ENCODE measurements at regions not wholly inside any gene's neighbourhood (a gene's known extent, or its start where the extent isn't known, plus 50 kb on each side); places are given as distances from the start of the nearest gene placed in this dataset.

DNA sequence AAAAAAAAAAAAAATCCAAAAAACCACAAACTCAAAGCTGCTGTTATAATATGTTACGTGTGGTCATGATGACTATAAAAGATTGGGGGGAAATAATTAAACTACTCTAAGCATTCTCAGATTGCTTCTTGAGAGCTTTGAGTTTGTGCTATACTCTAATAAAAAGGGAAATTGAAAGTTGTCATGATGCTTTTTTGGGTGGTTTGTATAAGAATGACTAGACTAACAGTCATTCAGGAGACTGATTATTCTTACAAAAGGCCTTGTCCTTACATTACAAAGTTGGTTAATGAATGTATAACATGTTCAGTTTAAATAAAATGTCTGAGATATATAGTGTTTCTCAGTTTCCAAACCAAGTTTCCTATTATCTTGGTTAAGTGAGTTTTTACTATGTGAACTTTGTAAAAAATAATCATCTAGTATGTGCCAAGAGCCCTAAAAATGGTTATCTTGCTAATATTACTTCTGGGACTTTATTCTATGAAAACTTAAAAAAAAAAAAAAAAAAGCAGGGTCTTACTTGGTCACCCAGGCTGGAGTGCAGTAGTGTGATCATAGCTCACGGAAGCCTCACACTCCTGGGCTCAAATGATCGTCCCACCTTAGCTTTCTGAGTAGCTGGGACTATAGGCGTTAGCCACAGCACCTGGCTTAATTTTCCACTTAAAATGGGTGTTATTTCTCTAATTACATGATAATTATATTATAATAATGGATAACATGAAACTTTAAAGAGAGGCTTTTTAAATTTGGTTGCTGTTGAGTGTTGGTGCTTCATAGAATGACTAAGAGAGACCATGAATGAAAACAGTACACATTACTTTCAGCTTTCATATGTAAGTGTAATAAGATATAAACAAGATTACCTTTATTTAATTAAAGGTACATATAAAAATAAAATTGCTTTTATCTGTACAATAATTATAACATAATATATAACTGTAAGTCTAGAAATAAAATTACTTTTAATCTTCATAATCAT lies 459.6 kb upstream of the RGS6 start:
- DNase-seq: no peak

DNA sequence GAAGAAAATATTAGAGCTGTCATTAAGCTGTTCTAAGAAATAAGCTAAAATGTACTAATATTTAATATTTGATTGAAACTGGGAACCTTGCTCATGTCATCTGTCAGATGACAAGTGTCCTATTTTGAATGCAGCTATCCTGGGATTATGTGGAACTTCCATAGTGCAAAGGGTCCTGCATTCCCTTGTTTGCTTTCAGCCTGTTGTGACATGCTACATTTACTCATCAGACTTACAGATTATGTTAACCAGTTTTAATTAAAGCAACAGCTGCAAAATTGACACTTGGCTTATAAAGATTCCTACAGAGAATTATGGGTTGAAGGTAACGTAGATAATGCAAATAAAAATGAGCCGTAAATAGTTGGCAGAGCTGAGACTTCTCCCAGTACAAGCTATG lies 458.4 kb upstream of the RGS6 start:
- no peak for DNase-seq

DNA sequence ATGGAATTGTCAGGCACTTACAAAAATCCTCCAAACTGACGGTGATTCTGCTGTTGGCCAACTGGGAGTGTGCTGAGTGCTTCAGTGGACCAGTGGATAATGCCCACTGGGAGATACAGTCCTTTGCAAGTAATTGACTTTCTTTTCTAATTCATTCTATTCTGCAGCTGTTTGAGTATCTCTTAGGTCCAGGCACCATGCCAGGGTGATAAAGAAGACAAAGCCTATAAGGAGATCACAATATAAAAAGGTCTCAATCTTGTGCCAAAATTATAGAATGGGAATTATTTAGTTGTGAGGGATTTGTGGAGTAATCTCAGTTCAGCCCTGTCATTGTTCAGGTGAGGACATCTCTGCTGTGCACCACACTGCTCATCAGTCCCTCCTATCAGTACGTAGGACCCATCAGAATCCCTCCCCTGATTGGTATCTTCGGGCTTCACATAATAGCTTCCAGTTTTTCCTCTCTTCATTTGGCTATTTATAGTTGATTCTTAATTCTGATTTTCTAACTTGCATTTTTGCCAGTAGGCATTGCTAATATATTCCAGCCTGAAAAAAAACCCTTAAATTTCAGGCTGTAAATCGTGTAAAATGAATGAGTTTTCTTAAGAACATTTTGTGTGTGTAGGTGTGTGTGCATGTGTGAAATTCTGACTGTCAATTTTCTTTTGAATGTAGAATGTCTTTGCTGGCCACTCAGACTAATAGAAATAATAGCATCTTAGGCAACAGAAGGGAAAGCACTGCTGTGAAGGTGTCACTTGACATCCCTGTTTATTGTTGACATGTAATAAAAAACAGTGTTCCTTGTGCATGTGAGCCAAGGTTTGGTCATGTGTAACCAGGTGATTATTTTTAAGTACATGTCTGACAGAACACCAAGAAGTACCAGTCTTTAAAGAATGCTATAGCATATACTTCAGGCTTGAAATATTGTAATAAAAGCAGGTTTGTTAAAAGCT lies 457.6 kb upstream of the RGS6 start:
- no peak for DNase-seq

DNA sequence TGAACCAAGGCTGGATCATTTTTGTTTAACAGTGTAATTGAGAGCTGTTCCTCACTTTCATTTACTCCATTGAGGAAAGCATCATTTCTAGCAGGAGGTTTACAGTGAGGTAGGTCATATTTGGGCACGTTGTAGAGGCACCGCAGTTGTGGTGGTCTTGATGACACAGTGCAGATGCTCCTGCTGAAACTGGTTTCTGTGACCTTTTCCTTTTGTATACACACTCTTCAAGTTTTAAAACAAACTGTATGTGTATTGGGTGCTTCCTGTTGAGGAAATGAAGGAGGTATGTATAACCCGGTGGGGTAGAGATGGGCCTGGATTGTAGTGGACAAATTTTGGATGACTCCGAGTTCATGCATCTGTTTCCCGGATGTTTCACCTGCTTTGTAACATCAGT lies 456.3 kb upstream of the RGS6 start:
- no peak for DNase-seq

DNA sequence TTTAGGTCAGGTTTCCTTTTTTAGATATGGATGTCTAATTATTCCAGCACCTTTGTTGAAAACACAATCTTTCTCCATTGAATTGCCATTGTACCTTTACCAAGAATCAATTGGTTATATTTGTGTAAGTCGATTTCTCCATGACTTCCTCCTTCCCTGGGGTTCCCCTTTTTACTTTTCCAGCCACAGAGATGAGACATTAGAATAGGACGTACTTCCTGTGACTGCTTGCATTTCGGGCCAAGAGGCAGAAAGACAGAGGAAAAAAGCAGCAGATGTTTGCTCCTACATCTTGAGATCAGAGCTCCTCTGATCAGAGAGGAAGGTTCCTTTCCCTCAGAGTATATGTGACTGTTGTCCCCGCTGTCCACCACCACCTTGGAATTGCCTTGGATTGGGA lies 453.7 kb upstream of the RGS6 start:
- no peak for DNase-seq

DNA sequence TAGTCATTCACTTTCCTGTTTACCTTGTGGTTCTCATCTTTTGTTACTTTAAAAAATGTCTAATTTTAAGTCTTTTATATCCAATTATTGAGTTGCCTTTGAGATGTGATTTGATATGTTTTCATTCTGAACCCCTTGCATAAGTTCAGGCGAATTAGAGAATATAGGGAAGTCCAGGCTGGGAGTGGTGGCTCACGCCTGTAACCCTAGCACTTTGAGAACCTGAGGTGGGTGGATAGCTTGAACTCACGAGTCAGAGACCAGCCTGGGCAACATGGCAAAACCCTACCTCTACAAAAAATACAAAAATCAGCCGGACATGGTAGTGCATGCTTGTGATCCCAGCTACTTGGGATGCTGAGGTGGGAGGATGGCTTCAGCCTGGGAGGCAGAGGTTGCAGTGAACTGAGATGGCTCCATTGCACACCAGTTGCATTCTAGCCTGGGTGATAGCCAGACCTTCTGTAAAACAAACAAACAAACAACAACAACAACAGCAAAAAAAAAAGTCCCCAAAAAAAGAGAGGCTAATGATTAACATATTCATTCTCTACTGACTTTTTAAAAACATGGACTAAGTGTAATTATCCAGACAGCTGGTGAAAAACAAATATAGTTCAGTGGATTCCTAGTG lies 451.1 kb upstream of the RGS6 start:
- no peak for DNase-seq

DNA sequence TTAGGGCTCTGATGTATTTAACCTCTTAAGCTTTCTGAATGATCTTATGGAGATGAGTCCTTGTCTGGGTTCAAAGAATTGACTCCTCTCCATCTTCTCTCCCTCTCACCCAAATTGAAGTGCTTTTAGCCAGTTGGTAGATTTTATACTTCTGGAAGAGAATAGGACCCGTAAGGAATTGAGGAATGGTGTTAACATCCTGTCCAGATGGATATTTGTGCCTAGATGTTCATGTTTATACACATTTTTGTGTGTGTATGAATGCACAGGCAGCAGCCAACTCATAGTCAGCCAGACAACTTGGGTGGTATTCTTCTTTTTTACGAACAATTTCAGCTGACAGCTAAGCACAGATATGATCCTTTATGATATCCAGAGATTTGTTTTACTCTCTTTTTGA lies 449.6 kb upstream of the RGS6 start:
- DNase-seq: no peak

DNA sequence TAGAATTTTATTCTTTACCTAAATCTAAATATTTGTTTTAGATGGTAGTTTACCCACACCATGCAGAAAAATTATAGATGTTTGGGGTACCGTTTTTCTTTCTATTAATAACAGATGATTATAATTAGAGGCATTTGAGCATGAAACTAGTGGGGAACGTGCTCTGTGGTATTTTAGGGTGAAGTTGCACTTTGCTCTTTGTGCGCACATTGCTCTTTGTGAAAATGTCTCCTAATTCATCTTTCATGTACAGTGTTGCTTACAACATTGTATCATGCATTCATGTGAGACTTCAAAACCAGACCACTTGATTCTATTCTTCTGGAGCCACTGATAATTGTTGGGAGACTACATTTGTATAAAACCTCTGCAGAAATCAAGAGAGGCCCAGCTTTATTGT lies 449.1 kb upstream of the RGS6 start:
- no peak for DNase-seq

DNA sequence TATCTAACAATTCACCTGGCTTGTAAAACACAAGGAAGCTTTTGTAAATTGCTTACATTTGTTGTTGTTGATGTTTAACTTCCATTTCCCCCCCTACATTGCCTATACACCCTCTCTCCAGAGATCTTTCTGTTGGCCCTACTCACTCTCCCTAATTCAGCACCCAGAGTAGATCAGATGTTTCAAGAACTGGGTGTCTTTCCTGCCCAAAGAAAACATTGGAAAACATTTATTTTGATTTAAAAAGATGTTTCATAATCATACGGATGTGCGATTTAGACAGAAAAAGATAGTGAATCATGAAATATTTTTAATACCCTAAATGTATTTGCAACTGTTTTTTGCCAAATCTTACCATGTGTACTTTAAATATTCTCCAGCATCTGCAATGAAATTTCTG lies 446.4 kb upstream of the RGS6 start:
- DNase-seq: no peak

DNA sequence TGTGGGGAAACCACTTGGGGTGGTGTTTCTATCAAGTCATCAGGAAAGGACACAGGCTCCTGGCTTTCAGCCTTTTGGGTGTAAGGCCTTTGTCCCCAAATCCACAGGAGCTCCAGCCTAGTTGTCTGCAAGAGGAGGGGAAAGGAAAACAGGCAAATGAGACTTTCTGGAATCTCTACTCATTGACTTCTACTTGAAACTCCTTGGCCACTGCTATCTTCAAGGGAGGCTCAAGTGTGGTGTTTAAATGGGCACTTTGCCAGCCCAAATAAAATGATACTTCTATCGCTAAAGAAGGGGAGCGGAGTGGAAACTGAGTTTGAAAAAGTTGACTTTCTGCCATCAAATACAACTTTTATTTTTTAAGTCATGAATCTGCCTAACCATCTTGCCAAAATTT lies 445.9 kb upstream of the RGS6 start:
- no peak for DNase-seq

DNA sequence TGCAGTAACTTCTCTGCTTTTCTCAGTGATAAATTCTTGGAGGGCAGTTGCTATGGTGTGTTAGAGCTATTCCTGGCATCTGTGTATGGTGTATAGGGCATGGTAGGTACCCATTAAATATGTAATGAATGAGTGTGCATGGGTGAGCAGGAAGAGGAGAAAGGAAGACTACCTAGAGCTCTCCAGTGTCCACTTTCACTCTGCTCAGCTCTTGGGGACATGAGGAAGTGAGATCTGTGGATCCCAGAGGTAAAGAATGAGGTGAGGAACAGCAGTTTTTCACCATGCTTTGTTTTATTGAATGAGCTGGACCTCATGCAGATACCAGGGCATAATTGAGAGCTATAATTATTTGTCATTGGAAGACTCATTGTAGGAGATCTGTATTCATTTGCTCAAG lies 444.8 kb upstream of the RGS6 start:
- no peak for DNase-seq

DNA sequence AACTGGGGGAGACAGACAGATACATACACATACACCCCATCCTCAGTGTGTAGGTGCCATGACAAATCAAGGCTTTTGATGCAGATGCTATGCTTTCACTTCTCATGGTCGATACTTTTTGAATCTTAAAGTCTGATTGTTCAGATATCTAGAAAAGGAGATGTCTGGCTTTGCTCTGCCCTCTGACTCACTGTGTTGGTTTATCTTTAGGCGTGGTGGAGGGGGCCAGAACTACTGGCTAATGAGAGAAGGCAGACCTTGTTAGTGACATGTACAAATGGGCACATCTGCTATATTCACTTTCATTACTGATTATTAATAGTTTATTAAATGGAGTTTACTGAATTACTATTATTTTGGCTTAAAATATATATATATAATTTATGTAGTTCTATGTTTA lies 444.3 kb upstream of the RGS6 start:
- no peak for DNase-seq

DNA sequence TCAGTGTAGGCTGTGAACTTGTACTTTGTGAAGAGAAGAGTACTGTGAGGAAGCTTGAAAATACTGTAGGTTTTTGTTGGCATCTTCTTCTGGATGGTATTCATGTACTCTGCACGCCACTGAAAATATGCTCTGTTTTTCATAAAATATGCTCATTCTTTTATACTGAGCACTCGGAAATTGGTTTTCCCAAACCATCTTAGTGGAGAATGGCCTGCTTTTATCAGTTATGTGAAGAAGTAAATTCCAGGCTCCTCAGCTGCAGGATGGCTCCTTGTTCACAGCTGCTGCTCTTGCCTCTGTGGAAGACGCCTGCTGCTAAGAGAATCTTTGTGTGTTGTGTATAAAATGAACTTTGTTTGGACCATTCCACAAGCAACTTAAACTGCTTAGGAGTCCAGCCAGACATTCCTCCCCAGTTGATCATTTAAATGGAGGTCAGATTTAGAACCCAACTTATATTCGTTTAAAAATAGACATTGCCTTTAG lies 443.5 kb upstream of the RGS6 start:
- no peak for DNase-seq

DNA sequence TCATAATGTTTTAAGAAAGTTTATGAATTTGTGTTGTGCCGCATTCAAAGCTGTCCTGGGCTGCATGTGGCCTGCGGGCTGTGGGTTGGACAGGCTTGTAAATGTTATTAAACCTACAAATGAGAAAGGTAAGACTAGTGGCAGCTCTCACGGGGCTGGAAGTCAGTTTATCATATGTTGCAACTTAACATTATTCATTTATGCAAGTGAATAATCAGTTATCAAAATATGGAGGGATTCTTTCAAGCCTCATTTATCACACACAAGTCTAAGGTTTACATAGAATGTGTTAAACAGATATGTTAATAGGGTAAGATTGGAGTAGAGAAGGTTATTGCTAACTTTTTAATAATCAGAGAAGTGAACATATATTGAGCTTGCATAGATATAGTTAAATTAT lies 442.5 kb upstream of the RGS6 start:
- no peak for DNase-seq

DNA sequence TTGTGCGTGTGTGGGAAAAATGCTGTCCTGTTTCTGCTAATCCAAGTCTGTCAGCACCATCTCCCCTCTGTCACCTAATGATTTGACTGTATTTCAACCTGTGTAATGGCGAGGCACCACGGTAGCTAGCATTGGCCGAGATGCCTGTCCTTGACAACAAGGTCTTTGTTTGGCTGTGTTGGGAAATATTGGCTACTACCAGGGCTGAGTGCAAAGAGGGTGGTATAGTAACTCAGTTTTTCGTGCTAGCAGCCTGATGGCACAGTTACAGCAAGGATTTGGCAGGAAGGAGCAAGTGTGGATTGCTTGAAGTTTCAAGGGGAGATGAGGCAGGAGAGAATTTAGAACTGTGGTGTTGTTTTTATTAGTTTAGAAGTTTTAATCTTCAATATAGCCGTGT lies 440.3 kb upstream of the RGS6 start:
- no peak for DNase-seq

DNA sequence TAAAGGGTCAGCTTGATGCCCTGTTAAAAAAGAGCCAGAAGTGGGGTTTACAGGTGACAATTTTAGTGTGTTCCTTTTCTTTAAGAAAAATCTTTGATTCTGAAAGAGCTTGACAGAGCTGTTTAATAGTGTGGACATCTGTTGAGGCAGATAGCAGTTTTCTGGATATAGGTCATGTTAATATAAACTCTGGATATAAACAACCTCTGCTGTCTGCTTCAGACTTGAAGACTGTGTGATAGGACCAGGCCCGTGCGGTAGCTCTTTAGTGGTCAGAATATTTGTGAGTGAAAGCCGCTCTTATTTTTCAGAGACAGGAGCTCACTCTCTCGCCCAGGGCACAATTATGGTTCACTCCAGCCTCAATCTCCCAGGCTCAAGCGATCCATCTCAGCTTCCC lies 439.9 kb upstream of the RGS6 start:
- DNase-seq: no peak

DNA sequence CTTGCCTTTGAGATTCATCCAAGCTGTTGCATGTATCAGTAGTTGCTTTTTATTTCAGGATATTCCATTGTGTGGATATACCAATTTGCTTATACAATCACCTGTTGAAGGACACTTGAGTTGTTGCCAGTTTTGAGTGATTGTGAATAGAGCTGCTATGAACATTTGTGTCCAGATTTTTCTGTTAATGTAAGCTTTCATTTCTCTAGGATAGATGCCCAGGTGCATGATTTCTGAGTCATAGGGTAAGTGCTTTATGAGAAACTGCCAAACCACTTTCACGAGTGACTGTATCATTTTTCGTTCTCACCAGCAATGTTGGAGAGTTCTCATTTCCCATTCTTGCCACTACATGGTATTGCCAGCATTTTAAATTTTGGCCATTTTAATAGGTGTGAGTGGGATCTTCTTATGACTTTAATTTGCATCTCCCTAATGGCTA lies 434.6 kb upstream of the RGS6 start:
- DNase-seq: no peak

DNA sequence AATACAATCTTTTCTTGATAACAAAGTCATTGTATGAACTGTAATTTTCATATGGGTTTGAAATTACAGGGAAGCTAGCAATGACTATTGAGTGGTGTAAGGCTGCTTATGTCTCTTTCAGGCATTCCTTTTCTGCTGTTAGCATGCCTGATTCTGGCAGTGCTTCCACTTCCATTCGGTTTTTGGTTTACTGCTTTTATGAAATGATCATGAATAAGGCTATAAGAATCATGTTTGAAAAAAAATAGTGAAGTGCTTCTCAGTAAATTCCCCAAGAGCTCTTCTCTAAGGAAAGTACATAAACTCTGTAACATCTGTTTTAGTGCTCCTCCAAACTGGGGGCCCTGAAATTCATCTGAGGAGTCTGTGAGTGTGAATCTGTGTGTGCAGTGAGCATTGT lies 434.0 kb upstream of the RGS6 start:
- no peak for DNase-seq

DNA sequence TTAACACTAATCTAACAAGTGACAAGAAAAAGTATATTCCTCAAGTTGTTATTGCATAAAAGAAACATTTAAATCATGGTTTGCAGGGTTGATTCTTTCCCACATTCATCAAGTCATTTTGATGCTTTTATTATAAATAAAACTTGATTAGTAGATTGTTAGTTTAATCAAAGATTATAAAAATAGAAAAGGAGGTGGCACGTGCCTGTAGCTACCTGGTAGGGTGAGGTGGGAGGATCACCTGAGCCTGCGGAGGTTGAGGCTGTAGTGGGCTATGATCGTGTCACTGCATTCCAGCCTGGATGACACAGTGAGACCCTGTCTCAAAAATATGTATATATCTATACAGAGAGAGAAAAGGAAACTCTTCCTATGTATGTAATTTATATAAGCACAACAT lies 433.2 kb upstream of the RGS6 start:
- DNase-seq: no peak

DNA sequence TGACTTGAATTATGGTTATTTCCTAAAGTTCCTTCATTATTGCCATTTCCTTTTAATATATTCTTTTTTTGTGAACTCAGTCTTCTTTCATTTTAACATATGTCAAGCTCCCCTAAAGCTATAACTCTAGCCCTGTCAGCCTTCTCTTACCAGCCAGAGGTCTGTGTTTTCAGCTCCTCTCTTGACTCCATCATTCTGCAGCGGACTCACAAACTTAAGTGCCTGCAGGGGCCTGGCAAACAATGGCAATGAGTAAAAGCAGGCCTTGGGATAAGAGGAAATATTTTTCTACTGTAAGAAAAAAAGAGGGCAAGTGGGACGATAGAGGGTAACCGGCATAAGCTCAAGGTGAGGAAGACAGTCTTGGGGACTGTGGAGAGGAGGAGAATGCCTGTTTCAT lies 424.5 kb upstream of the RGS6 start:
- no peak for DNase-seq

DNA sequence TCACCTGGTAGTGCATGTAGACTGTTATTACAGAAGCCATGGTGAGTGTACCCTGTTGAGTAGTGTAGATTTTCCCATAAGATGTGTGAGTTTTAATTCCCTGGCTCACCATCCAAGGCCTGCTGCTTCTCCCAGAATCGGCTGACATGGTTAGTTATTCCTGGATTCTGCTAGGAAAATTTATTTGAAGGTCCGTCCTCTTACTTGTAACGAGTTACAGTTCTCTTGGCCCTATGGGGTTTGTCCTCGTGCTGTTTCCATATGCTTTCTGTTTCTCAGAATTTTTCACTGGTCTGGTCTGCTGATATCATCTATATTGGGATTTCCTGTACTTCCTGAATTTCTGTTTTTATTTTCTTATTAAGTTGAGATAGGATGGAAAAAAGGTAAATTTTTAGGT lies 423.3 kb upstream of the RGS6 start:
- no peak for DNase-seq

DNA sequence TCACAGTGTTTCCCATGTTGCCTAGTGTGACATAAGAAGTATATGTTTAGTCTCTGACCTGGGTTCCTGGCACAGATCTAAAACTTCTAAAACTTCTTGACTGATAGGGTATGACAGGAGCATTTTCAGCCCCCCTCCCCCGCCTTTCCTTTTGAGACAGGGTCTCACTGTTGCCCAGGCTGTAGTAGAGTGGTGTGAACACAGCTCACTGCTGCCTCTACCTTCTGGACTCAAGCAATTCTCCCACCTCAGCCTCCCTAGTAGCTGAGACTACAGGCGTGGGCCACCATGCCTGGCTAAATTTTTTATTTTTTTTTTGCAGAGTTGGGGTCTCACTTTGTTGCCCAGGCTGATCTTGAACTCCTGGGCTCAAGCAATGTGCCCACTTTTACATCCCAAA lies 421.1 kb upstream of the RGS6 start:
- DNase-seq: no peak

Data from CD4-positive, alpha-beta T cell treated with Interleukin-6 for 4 hours (primary cell).